Cardiac fibroblast (primary cell): ENCODE measurements at regions not wholly inside any gene's neighbourhood (a gene's known extent, or its start where the extent isn't known, plus 50 kb on each side); places are given as distances from the start of the nearest gene placed in this dataset.

Experiments used
- DNase-seq, 2 donors: peaks; one replicate each; pipeline versions ENCODE4 v3.0.0 to v3.0.0-alpha.2; 2010; ENCODE audit warnings: low read depth in 2 of 2
- H3K4me3 ChIP-seq, 2 donors: replicated peaks in 1 of 2; 1 replicate in 1 of 2; 2 replicates in 1 of 2; pipeline ENCODE4 v1.5.1; 2011; ENCODE audit warnings: low read depth in 2 of 2, low read length in 2 of 2, mild to moderate bottlenecking in 2 of 2, moderate library complexity in 1 of 2
- CTCF ChIP-seq: IDR thresholded peaks from one replicate; pipeline ENCODE4 v1.5.1; 2011; ENCODE audit warnings: low read depth, mild to moderate bottlenecking, low read length, inconsistent platforms

GRCh38 chr5:155833287-155833686, 493.7 kb upstream of the SGCD start:
- no peak for TF ChIP-seq CTCF
- no peak overlapping the region for H3K4me3 ChIP-seq
- DNase-seq = no peak

GRCh38 chr5:155834271-155834975, 492.5 kb upstream of the SGCD start:
- no peak for DNase-seq
- no peak for TF ChIP-seq CTCF
- H3K4me3 ChIP-seq = no peak overlapping the region

GRCh38 chr5:155836089-155836803, 490.7 kb upstream of the SGCD start:
- TF ChIP-seq CTCF = no peak
- DNase-seq = no peak
- no peak overlapping the region for H3K4me3 ChIP-seq

- DNase-seq = no peak
- no peak for TF ChIP-seq CTCF
- no peak overlapping the region for H3K4me3 ChIP-seq
Measured at GRCh38 chr5:155838394-155838793, 488.6 kb upstream of the SGCD start.

- H3K4me3 ChIP-seq = no peak overlapping the region
- DNase-seq = no peak
Measured at GRCh38 chr5:155839251-155840037, 487.5 kb upstream of the SGCD start.

GRCh38 chr5:155844542-155844941, 482.4 kb upstream of the SGCD start:
- TF ChIP-seq CTCF = no peak
- DNase-seq = no peak
- no peak overlapping the region for H3K4me3 ChIP-seq

More at GRCh38 chr5:155839251-155840037, 487.5 kb upstream of the SGCD start:
- no peak for TF ChIP-seq CTCF
